Neural progenitor cell (in vitro differentiated cells): ENCODE measurements at regions not wholly inside any gene's neighbourhood (a gene's known extent, or its start where the extent isn't known, plus 50 kb on each side); places are given as distances from the start of the nearest gene placed in this dataset.
A peak's percentile ranks its signal among the peaks of the same experiment; 100 is the strongest.

ENCODE experiments used
- DNase-seq: peaks from one replicate; pipeline ENCODE4 v3.0.0-alpha.2; 2016; ENCODE audit warnings: low spot score
- H2AFZ ChIP-seq: fragments of 200-600 bp; sonication (generic); replicated peaks from 2 replicates; pipeline ENCODE4 v1.6.1; 2016; ENCODE audit warnings: antibody characterized with exemption
- H3F3A ChIP-seq: fragments of 200-600 bp; sonication (generic); 2 replicates; pipeline ENCODE4 v1.6.1; 2016; ENCODE audit warnings: antibody characterized with exemption, low read depth
- H3K27ac ChIP-seq: fragments of 200-600 bp; sonication (generic); 2 replicates; pipeline ENCODE4 v1.5.1; 2016; ENCODE audit warnings: mild to moderate bottlenecking
- H3K27me3 ChIP-seq: fragments of 200-600 bp; sonication (generic); 2 replicates; pipeline ENCODE4 v1.6.1; 2016; ENCODE audit warnings: mild to moderate bottlenecking, moderate library complexity
- H3K36me3 ChIP-seq: fragments of 200-600 bp; sonication (generic); 2 replicates; pipeline ENCODE4 v1.5.1; 2016
- H3K4me1 ChIP-seq: fragments of 200-600 bp; sonication (generic); 2 replicates; pipeline ENCODE4 v1.6.1; 2016; ENCODE audit warnings: mixed run types
- H3K4me2 ChIP-seq: fragments of 200-600 bp; sonication (generic); 2 replicates; pipeline ENCODE4 v1.6.1; 2016
- H3K4me3 ChIP-seq: fragments of 200-600 bp; sonication (generic); 2 replicates; pipeline ENCODE4 v1.5.1; 2016
- H3K79me2 ChIP-seq: fragments of 200-600 bp; sonication (generic); 2 replicates; pipeline ENCODE4 v1.6.1; 2016; ENCODE audit warnings: low read depth
- H3K9ac ChIP-seq: fragments of 200-600 bp; sonication (generic); 2 replicates; pipeline ENCODE4 v1.6.1; 2016
- H3K9me3 ChIP-seq: fragments of 200-600 bp; sonication (generic); 2 replicates; pipeline ENCODE4 v1.5.1; 2016; ENCODE audit warnings: low read depth
- H4K20me1 ChIP-seq: fragments of 200-600 bp; sonication (generic); 2 replicates; pipeline ENCODE4 v1.6.1; 2016; ENCODE audit warnings: low read depth
- H3K27ac Mint-ChIP-seq: 3 replicates; pipeline ENCODE4 v1.8.0; 2021; ENCODE audit warnings: mixed read lengths
- H3K27me3 Mint-ChIP-seq: 2 replicates; pipeline ENCODE4 v1.8.0; 2022; ENCODE audit warnings: low read depth, mild to moderate bottlenecking, inconsistent platforms, moderate library complexity, mixed read lengths; ENCODE audit not compliant: insufficient read depth
- H3K36me3 Mint-ChIP-seq: 3 replicates; pipeline ENCODE4 v1.8.0; 2021; ENCODE audit warnings: mixed read lengths
- H3K4me1 Mint-ChIP-seq: 3 replicates; pipeline ENCODE4 v1.8.0; 2021; ENCODE audit warnings: mixed read lengths
- H3K4me3 Mint-ChIP-seq: 3 replicates; pipeline ENCODE4 v1.8.0; 2021; ENCODE audit warnings: mild to moderate bottlenecking, moderate library complexity, mixed read lengths
- H3K9me3 Mint-ChIP-seq: 3 replicates; pipeline ENCODE4 v1.8.0; 2020; ENCODE audit warnings: mixed read lengths
- CTCF ChIP-seq: fragments of 200-600 bp; sonication (generic); IDR thresholded peaks from 2 replicates; pipeline ENCODE4 v1.5.1; 2017; ENCODE audit warnings: antibody characterized with exemption, mild to moderate bottlenecking
- EZH2 ChIP-seq: fragments of 200-600 bp; sonication (generic); IDR thresholded peaks from 2 replicates; pipeline ENCODE4 v1.6.1; 2017; ENCODE audit warnings: antibody characterized with exemption, mild to moderate bottlenecking, moderate library complexity
- EZH2phosphoT487 ChIP-seq: fragments of 200-600 bp; sonication (generic); IDR thresholded peaks from 2 replicates; pipeline ENCODE4 v1.6.1; 2017; ENCODE audit warnings: antibody characterized with exemption

- Histone ChIP-seq H3K9me3 (no peaks in the 10 kb centered on the region), H3K36me3 (no peaks in the 10 kb centered on the region), H4K20me1 (no peaks in the 10 kb centered on the region), H3K27ac (no peak overlapping the region), H2AFZ (no peak overlapping the region), H3K4me1 (no peaks in the 10 kb centered on the region), H3K4me2 (no peak overlapping the region), H3K27me3 (no peaks in the 10 kb centered on the region), H3K4me3 (no peak overlapping the region), H3F3A (no peaks in the 10 kb centered on the region), H3K79me2 (no peaks in the 10 kb centered on the region), H3K9ac (no peak overlapping the region)
- Mint-ChIP-seq H3K36me3 (no peaks in the 10 kb centered on the region), H3K9me3 (no peaks in the 10 kb centered on the region), H3K4me1 (peaks cover 7% of the 10 kb centered on the region), H3K27me3 (peaks cover 6% of the 10 kb centered on the region), H3K4me3 (no peak overlapping the region), H3K27ac (no peak overlapping the region)
- peak; percentile 34 for TF ChIP-seq CTCF
- TF ChIP-seq EZH2phosphoT487, result no peak
- TF ChIP-seq EZH2, result no peak
- no peak for DNase-seq
Measured at GRCh38 chr2:133884739-133885381, 316.6 kb upstream of the NCKAP5 start.

DNA sequence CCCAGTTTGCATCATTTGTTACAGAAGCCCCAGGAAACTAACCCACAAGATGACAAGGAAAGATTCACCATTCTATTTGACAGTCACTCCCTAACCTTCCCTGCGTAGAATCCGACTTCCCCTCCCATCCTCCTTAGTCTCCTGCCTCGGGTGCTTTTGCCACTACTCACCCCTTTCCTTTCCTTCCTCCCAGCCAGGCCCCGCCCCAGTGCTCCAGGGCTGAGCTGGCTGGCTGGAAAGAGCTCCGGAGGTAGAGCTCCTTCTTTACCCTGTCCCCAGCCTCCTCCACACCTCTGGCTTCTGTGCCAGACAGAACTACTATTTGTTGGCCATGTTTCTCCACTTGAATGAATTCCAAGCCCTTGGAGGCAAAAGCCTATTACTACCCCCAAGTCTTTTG lies 317.6 kb upstream of the NCKAP5 start:
- Mint-ChIP-seq H3K4me1 (peaks cover 7% of the 10 kb centered on the region), H3K9me3 (no peaks in the 10 kb centered on the region), H3K4me3 (no peak overlapping the region), H3K36me3 (no peaks in the 10 kb centered on the region), H3K27me3 (peaks cover 6% of the 10 kb centered on the region), H3K27ac (no peak overlapping the region)
- Histone ChIP-seq H3K9me3 (no peaks in the 10 kb centered on the region), H3K4me2 (no peak overlapping the region), H3F3A (no peaks in the 10 kb centered on the region), H2AFZ (no peak overlapping the region), H3K36me3 (no peaks in the 10 kb centered on the region), H3K27me3 (no peaks in the 10 kb centered on the region), H3K9ac (no peak overlapping the region), H3K27ac (no peak overlapping the region), H3K79me2 (no peaks in the 10 kb centered on the region), H3K4me3 (no peak overlapping the region), H3K4me1 (no peaks in the 10 kb centered on the region), H4K20me1 (no peaks in the 10 kb centered on the region)
- no peak for DNase-seq
- no peak for TF ChIP-seq EZH2
- no peak for TF ChIP-seq EZH2phosphoT487
- no peak for TF ChIP-seq CTCF

- Histone ChIP-seq H4K20me1 (no peaks in the 10 kb centered on the region), H3K27me3 (no peaks in the 10 kb centered on the region), H2AFZ (peak overlapping the region; percentile 54), H3K4me1 (no peaks in the 10 kb centered on the region), H3K9ac (no peak overlapping the region), H3K36me3 (no peaks in the 10 kb centered on the region), H3K27ac (no peak overlapping the region), H3K4me2 (no peak overlapping the region), H3K79me2 (no peaks in the 10 kb centered on the region), H3K4me3 (no peak overlapping the region), H3K9me3 (no peaks in the 10 kb centered on the region), H3F3A (no peaks in the 10 kb centered on the region)
- Mint-ChIP-seq H3K9me3 (no peaks in the 10 kb centered on the region), H3K36me3 (no peaks in the 10 kb centered on the region), H3K4me3 (no peak overlapping the region), H3K27me3 (peaks cover 6% of the 10 kb centered on the region), H3K4me1 (peaks cover 7% of the 10 kb centered on the region), H3K27ac (no peak overlapping the region)
- DNase-seq, result peak; percentile 86
- TF ChIP-seq EZH2phosphoT487 (no peak), CTCF (peak; percentile 76)
Measured at GRCh38 chr2:133886735-133887675, 318.7 kb upstream of the NCKAP5 start.
